HepG2 (cell line): ENCODE measurements at regions not wholly inside any gene's neighbourhood (a gene's known extent, or its start where the extent isn't known, plus 50 kb on each side); places are given as distances from the start of the nearest gene placed in this dataset.

Experiments
- ATM ChIP-seq: fragments of 450-650 bp; IDR thresholded peaks from 2 replicates; pipeline ENCODE4 v1.7.1; 2017; ENCODE audit warnings: mild to moderate bottlenecking, borderline replicate concordance
- HDAC1 ChIP-seq: sonication (generic); formaldehyde crosslinking; IDR thresholded peaks from 2 replicates; pipeline ENCODE4 v1.5.1; 2020; ENCODE audit warnings: mild to moderate bottlenecking, missing genetic modification reagents
- MIXL1 ChIP-seq: IDR thresholded peaks from 2 replicates; pipeline ENCODE4 v1.6.1; 2016
- NFKBIZ ChIP-seq: IDR thresholded peaks from 2 replicates; pipeline ENCODE4 v1.6.1; 2018; ENCODE audit warnings: missing genetic modification reagents, missing compliant biosample characterization
- NR2F6 ChIP-seq, 2 experiments: IDR thresholded peaks; 2 replicates each; pipeline ENCODE4 v1.6.1; 2016; ENCODE audit warnings: antibody characterized with exemption in 1 of 2, mild to moderate bottlenecking in 1 of 2
- SRSF4 ChIP-seq: fragments of 200-400 bp; formaldehyde crosslinking; IDR thresholded peaks from one replicate; pipeline ENCODE4 v1.6.1; 2018; ENCODE audit warnings: mild to moderate bottlenecking, low read depth, low read length, moderate library complexity; ENCODE audit not compliant: poor library complexity, severe bottlenecking
- ZFP36L2 ChIP-seq: sonication (generic); formaldehyde crosslinking; IDR thresholded peaks from 2 replicates; pipeline ENCODE4 v1.4.0; 2020; ENCODE audit warnings: missing genetic modification reagents
- ZNF619 ChIP-seq: sonication (generic); formaldehyde crosslinking; IDR thresholded peaks from 2 replicates; pipeline ENCODE4 v1.4.0; 2020; ENCODE audit warnings: mild to moderate bottlenecking, missing genetic modification reagents
- TF ChIP-seq, protein P1 (sequence below), 2 experiments: fragments of 450-650 bp in 1 of 2; sonication (generic) in 1 of 2; formaldehyde crosslinking in 1 of 2; IDR thresholded peaks; 2 replicates each; pipeline versions ENCODE4 v1.6.1 to v1.8.0; 2016 to 2022; ENCODE audit warnings: antibody characterized with exemption in 1 of 2, mild to moderate bottlenecking in 1 of 2, missing genetic modification reagents in 1 of 2
- TF ChIP-seq, protein P2 (sequence below): IDR thresholded peaks from 2 replicates; pipeline ENCODE4 v1.6.1; 2016; ENCODE audit warnings: missing genetic modification reagents, missing compliant biosample characterization
- TF ChIP-seq, protein P3 (sequence below): sonication (generic); formaldehyde crosslinking; IDR thresholded peaks from 2 replicates; pipeline ENCODE4 v1.4.0; 2020; ENCODE audit warnings: missing genetic modification reagents, mild to moderate bottlenecking, borderline replicate concordance
- TF ChIP-seq, protein P4 (sequence below): sonication (generic); formaldehyde crosslinking; IDR thresholded peaks from 2 replicates; pipeline ENCODE4 v1.9.0; 2022; ENCODE audit warnings: low read depth, missing genetic modification reagents
- TF ChIP-seq, protein P5 (sequence below): sonication (generic); formaldehyde crosslinking; IDR thresholded peaks from 2 replicates; pipeline ENCODE4 v1.8.1; 2022; ENCODE audit warnings: mild to moderate bottlenecking, missing genetic modification reagents

DNA sequence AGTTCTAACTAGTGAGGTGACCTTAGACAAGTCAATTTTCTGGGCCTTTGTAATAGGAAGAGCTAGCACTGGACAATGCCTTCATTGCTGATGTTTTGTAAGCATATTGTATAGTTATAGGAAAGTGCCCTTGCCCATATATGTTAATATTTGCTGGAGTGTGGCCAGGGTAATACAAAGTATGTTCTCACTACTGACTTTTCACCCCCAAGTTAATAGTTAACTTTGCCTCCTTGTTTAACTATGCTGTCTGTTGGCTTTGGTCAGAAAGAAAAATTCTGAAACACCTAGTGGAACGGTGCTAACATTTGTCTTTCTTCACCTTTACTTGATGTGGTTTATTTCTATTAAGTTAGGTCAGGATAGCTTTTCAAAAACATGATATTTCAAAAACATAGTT, 287.4 kb upstream of the CTNNB1 start (continued):
- TF ChIP-seq, protein P1, sequence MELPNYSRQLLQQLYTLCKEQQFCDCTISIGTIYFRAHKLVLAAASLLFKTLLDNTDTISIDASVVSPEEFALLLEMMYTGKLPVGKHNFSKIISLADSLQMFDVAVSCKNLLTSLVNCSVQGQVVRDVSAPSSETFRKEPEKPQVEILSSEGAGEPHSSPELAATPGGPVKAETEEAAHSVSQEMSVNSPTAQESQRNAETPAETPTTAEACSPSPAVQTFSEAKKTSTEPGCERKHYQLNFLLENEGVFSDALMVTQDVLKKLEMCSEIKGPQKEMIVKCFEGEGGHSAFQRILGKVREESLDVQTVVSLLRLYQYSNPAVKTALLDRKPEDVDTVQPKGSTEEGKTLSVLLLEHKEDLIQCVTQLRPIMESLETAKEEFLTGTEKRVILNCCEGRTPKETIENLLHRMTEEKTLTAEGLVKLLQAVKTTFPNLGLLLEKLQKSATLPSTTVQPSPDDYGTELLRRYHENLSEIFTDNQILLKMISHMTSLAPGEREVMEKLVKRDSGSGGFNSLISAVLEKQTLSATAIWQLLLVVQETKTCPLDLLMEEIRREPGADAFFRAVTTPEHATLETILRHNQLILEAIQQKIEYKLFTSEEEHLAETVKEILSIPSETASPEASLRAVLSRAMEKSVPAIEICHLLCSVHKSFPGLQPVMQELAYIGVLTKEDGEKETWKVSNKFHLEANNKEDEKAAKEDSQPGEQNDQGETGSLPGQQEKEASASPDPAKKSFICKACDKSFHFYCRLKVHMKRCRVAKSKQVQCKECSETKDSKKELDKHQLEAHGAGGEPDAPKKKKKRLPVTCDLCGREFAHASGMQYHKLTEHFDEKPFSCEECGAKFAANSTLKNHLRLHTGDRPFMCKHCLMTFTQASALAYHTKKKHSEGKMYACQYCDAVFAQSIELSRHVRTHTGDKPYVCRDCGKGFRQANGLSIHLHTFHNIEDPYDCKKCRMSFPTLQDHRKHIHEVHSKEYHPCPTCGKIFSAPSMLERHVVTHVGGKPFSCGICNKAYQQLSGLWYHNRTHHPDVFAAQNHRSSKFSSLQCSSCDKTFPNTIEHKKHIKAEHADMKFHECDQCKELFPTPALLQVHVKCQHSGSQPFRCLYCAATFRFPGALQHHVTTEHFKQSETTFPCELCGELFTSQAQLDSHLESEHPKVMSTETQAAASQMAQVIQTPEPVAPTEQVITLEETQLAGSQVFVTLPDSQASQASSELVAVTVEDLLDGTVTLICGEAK (IDR thresholded peaks at IDR 0.05) = no peak
- TF ChIP-seq, protein P1 (CRISPR knock-in tag; IDR thresholded peaks at IDR 0.05) = no peak
- TF ChIP-seq ZNF619 (CRISPR knock-in tag) = no peak
- TF ChIP-seq ZFP36L2 (CRISPR knock-in tag) = no peak
- TF ChIP-seq HDAC1 (CRISPR knock-in tag) = 0 out of 2 replicates have a peak, but pooled peaks have one; percentile 21
- TF ChIP-seq, protein P2, sequence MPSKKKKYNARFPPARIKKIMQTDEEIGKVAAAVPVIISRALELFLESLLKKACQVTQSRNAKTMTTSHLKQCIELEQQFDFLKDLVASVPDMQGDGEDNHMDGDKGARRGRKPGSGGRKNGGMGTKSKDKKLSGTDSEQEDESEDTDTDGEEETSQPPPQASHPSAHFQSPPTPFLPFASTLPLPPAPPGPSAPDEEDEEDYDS (CRISPR knock-in tag) = peak; percentile 42; the same call in 1 of the 2 replicates
- TF ChIP-seq, protein P3, sequence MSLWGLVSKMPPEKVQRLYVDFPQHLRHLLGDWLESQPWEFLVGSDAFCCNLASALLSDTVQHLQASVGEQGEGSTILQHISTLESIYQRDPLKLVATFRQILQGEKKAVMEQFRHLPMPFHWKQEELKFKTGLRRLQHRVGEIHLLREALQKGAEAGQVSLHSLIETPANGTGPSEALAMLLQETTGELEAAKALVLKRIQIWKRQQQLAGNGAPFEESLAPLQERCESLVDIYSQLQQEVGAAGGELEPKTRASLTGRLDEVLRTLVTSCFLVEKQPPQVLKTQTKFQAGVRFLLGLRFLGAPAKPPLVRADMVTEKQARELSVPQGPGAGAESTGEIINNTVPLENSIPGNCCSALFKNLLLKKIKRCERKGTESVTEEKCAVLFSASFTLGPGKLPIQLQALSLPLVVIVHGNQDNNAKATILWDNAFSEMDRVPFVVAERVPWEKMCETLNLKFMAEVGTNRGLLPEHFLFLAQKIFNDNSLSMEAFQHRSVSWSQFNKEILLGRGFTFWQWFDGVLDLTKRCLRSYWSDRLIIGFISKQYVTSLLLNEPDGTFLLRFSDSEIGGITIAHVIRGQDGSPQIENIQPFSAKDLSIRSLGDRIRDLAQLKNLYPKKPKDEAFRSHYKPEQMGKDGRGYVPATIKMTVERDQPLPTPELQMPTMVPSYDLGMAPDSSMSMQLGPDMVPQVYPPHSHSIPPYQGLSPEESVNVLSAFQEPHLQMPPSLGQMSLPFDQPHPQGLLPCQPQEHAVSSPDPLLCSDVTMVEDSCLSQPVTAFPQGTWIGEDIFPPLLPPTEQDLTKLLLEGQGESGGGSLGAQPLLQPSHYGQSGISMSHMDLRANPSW (CRISPR knock-in tag) = 0 out of 2 replicates have a peak, but pooled peaks have one; percentile 54
- no peak for TF ChIP-seq SRSF4
- TF ChIP-seq, protein P4, sequence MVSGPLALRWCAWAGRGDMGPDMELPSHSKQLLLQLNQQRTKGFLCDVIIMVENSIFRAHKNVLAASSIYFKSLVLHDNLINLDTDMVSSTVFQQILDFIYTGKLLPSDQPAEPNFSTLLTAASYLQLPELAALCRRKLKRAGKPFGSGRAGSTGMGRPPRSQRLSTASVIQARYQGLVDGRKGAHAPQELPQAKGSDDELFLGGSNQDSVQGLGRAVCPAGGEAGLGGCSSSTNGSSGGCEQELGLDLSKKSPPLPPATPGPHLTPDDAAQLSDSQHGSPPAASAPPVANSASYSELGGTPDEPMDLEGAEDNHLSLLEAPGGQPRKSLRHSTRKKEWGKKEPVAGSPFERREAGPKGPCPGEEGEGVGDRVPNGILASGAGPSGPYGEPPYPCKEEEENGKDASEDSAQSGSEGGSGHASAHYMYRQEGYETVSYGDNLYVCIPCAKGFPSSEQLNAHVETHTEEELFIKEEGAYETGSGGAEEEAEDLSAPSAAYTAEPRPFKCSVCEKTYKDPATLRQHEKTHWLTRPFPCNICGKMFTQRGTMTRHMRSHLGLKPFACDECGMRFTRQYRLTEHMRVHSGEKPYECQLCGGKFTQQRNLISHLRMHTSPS (CRISPR knock-in tag) = no peak
- peak; percentile 76 for TF ChIP-seq NR2F6 (IDR thresholded peaks at IDR 0.05)
- TF ChIP-seq NR2F6 (CRISPR knock-in tag; IDR thresholded peaks at IDR 0.05) = peak; percentile 71
- TF ChIP-seq NFKBIZ (CRISPR knock-in tag) = no peak
- no peak for TF ChIP-seq ATM
- TF ChIP-seq, protein P5, sequence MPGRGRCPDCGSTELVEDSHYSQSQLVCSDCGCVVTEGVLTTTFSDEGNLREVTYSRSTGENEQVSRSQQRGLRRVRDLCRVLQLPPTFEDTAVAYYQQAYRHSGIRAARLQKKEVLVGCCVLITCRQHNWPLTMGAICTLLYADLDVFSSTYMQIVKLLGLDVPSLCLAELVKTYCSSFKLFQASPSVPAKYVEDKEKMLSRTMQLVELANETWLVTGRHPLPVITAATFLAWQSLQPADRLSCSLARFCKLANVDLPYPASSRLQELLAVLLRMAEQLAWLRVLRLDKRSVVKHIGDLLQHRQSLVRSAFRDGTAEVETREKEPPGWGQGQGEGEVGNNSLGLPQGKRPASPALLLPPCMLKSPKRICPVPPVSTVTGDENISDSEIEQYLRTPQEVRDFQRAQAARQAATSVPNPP (CRISPR knock-in tag) = no peak
- TF ChIP-seq MIXL1 = no peak
